GM18499 (cell line): ENCODE measurements at regions not wholly inside any gene's neighbourhood (a gene's known extent, or its start where the extent isn't known, plus 50 kb on each side); places are given as distances from the start of the nearest gene placed in this dataset.

ENCODE experiments used
- ATAC-seq: cut with Tn5 transposase; IDR thresholded peaks from one replicate; pipeline ENCODE4 v1.9.1; 2021; ENCODE audit warnings: moderate number of reproducible peaks; ENCODE audit not compliant: insufficient read depth, unreplicated experiment

- no peak for ATAC-seq
Observed at GRCh38 chr9:86766511-86766910, 180.8 kb downstream of the GAS1 start.

DNA sequence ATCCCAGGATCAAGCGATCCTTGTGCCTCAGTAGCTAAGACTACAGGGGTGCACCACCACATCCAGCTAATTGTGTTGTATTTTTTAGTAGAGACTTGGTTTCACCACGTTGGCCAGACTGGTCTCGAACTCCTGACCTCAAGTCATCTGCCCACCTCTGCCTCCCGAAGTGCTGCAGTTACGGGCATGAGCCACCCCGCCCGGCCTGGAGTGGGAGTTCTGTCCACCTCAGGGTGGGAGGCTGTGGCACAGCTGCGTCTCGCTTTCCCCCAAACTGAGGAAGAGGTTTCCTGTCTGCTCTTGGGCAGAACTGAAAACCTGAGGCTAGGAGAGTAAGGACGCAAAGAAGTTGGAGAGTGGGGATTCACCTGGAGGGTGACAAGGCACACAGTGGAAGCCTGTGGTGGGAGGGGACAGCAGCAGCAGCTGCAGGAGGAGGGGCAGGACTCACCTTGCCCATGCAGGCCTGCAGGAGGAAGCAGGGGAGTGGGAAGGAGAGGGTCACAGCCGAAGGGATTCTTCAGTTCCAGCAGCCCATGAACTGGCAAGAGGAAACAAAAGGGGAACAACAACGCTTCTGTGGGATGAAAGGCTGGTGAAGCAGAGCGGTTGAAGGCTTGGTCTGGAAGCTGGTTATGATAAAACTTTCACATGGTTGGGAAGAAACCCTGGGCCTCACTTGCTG, 181.4 kb downstream of the GAS1 start:
- ATAC-seq: no peak

DNA sequence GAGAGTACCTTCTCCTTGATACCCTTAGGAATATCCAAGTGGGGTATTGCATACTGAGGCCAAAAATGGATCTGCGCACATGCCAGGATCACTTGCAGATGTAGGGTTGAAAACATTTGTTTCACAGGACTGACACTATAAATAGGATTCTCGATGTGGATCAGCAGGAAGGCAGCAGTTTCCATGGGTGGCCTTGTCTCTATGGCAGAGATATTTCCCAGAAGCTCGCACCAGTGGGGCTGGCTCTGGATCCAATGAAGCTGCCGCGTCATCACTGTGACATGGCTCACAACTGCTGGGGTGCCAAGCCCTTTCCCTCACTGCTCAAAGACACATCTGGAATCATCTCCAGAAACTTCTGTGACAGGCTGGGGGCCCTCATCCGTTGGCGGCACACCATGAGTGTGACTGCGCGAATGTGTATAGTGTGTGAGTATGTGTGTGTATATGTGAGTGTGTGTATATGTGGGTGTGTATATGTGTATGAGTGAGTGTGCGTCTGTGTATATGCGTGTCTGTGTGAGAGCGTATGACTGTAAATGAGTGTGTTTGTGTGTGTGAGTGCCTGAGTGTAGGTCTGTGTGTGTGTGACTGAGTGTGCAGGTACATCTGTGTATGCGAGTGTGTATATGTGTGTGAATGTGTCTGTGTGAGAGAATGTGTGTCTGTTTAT, 182.5 kb downstream of the GAS1 start:
- ATAC-seq: no peak

DNA sequence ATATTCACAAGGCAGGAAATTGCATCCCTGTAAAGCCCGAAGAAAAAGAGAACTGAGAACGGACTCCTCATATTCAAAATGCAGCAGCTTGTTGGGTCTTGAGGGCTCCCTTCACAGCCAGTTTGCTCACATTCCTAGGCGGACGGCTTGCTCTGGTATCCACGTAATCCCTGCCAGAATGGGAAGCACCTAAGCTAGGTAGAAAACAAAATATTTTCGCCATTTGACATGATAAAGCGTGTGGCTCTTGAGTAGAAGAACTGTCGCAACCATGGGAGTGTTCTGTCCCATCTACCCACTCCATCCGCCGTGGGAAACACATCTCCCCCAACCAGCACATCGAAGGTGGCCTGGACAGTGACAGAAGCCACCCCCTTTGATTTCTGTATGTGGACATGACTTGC, 183.1 kb downstream of the GAS1 start:
- no peak for ATAC-seq

DNA sequence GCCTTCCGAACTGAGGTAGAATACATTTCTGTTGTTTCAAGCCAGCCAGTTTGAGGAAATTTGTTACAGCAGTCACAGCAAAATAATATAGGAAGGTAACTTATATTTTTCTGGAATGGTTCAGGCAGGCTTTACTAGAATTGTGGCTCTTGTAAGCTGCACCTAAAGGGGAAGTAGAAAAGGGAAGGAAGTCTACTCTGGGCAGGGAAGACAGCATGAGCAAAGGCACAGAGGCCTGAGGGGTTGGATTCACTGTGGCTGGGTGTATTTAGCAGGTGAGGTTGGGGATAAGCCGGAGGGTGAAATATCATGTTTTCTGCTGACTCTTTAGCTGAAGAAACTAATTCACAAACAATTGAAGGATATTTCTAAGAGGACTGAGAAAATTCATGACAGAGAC, 183.5 kb downstream of the GAS1 start:
- ATAC-seq: no peak

DNA sequence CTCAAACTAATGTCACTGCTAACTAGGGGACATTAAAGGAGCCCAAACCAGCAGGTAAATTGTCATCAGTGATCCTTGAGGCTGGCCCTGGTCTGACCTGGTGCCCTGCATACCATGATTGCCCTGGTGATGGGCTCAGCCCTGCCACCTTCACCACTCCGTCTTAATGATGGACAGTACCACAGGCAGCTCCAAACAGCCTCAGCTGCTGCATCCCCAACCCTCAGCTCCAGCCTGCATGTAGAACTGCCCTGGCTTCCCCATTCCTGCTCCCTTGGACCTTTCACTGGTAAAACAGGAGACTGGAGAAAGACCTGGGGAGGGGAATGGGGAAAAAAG, 190.0 kb downstream of the GAS1 start:
- ATAC-seq: no peak

- ATAC-seq: no peak
Observed at GRCh38 chr9:86756576-86757381, 190.5 kb downstream of the GAS1 start.

DNA sequence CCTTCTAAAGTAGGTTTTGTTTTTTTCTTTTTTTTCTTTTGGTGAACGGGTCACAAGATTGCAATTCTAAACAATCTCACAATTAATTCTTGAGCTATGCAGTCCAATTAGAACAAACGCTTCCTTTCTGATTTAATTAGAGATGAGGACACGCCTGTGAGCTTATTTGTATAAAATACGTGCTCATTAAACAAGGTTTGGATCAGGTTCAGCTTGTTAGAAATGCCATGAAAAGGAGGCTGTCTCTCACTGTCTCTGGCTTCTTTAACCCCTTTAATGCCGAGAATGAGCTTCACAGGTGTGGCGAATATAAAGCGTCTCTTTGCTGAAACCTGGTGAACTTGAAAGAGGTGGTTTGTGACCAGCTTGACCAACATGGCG, 191.8 kb downstream of the GAS1 start:
- no peak for ATAC-seq

- ATAC-seq: no peak
Observed at GRCh38 chr9:86754581-86755560, 192.4 kb downstream of the GAS1 start.

GRCh38 chr9:86753836-86754235, 193.5 kb downstream of the GAS1 start:
- ATAC-seq: no peak

GRCh38 chr9:86752733-86753132, 194.6 kb downstream of the GAS1 start:
- ATAC-seq: no peak

GRCh38 chr9:86751956-86752355, 195.3 kb downstream of the GAS1 start:
- no peak for ATAC-seq

- ATAC-seq: no peak
Observed at GRCh38 chr9:86751207-86751606, 196.1 kb downstream of the GAS1 start.

DNA sequence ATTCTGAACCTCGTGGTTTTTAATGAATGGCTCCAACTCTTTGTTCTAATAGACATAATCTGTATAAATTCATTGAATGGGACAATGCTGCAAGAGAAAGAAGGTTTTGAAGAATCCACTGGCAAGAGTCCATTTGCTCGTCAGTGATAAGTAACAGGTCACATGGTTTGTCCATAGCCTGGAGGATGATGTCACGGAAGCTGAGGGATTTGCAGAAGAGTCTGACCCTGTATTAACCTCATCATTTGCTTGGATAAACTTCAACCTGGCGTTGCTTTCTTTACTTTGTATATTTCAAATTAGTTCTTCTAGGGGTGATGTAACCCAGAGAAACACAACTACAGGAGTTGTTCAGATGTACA, 197.4 kb downstream of the GAS1 start:
- no peak for ATAC-seq

GRCh38 chr9:86749161-86749893, 198.0 kb downstream of the GAS1 start:
- ATAC-seq: no peak

DNA sequence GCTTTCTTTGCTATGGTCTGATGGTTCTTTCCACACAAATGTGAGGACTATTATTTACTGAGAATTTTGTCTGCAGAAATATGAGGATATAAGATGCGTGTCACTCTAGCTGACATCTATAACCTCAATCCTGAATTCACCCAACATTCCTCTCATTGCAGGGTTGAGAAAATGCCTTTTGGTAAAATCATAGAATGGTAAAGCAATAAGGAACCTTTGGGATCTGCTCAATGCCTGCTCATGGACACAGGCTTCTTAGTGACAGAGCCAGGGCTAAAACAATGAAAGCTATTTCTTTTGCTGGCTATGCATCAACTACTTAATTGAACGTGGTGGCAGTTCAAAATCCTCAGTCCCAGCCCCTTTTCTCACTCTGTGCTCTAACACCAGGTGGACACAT, 199.6 kb downstream of the GAS1 start:
- no peak for ATAC-seq

DNA sequence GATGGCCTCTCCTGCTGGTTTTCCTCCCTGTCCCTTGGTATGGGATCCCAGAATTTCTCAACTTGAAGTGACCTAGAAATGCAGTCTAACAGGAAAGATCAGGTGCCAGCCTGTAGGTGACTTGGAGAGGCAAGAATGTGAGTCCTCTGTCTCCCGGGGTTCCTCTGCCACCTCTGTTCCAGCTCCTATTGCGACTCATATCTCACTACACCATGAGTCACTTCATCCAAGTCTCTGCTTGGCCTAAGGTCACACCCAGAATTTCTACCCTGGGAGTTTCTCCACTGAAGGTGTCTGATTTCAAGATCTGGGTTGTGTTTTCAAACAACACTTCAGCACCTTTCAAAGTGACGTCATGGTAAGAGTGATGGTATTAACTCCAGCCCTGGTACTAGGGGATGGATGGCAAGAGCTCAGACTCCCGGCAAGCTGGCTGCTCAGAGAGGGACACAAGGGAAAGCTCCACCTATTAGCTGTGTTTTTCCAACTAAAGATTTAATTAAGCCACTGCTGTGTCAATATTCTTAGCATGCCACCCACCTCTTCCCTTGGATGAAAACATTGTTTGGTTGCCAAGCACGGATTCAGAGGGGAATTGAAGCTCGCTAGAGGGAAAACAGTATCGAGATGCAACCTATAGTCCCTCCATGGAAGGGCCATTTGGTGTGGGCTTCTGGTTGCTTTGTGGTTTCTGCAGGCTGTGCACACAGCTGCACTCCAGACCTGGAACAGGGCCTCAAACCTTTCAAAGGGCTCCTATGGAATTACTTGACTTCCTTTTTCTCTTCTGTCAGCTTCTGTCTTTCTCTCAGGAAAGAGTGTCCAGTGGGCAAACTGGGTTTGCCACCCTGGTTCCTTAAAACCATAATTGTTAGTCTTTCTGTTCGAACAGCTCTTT, 205.7 kb downstream of the GAS1 start:
- no peak for ATAC-seq

GRCh38 chr9:86735772-86736458, 211.4 kb downstream of the GAS1 start:
- ATAC-seq: no peak
